GM12892 (cell line): ENCODE measurements at regions not wholly inside any gene's neighbourhood (a gene's known extent, or its start where the extent isn't known, plus 50 kb on each side); places are given as distances from the start of the nearest gene placed in this dataset.

Experiments used
- DNase-seq: peaks from one replicate; pipeline ENCODE4 v3.0.0; 2011; ENCODE audit not compliant: insufficient read length
- FAIRE-seq: peaks from 2 replicates; lab custom pipeline; 2011; peaks lifted over from hg19 to GRCh38; lab: Jason Lieb, UNC
- POLR2A ChIP-seq: IDR thresholded peaks from 2 replicates; pipeline ENCODE4 v1.6.1; 2011; ENCODE audit warnings: low read depth, low read length, control low read depth
- POLR2AphosphoS5 ChIP-seq: IDR thresholded peaks from 2 replicates; pipeline ENCODE4 v1.6.1; 2011; ENCODE audit warnings: low read depth, low read length, control low read depth
- TAF1 ChIP-seq: IDR thresholded peaks from 2 replicates; pipeline ENCODE4 v1.6.1; 2011; ENCODE audit warnings: low read depth, mild to moderate bottlenecking, control low read depth, low read length, borderline replicate concordance

DNA sequence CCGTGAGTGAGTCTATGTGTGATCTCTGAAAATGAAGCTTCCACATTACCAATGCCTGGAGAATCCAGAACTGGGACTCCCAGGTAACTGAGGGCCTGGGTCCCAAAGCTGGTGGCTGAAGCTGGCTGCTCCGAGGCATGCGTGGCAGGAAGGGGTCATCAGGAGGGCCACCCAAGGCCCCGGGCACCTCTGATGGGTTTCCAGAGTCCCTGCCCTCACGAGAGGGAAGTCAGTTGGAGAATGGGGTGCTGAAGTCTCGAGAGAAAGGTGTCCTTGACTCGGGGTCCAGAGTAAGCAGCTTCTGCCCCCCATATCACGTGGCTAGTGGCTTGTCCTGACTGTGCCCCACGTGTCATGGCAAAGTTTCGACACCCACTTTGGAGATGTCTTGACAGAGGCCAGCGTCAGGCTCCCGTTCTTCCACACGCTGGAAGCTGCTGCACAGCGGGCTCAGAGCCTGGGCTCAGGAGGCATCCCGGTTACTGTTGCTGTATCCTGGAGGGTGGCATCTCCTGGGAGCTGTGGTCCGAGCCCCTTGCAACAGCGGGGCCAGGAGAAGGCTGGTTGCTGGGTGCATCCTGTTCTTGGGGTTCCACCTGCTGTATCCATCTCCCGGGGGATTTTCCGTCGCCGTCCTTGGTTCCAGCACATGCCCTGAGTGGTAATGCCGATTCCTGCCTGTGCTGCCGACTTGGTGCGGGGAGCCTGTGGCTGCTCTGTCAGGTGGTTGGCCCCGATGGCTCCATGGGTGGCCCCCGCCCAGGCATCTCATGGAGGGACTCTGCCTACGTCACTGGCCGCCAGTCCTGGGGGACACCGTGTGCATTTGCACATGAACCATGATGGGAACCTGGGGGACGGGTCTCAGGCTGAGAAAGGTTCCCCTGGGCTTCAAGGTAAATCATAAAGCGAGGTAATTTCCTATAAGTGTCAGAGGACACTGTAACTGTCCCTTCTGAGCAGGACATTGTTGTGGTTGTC, 183.3 kb upstream of the HDAC4 start:
- FAIRE-seq (no peak), DNase-seq (no peak)
- no peak for TF ChIP-seq POLR2A
- TF ChIP-seq POLR2AphosphoS5: no peak
- TF ChIP-seq TAF1: no peak

DNA sequence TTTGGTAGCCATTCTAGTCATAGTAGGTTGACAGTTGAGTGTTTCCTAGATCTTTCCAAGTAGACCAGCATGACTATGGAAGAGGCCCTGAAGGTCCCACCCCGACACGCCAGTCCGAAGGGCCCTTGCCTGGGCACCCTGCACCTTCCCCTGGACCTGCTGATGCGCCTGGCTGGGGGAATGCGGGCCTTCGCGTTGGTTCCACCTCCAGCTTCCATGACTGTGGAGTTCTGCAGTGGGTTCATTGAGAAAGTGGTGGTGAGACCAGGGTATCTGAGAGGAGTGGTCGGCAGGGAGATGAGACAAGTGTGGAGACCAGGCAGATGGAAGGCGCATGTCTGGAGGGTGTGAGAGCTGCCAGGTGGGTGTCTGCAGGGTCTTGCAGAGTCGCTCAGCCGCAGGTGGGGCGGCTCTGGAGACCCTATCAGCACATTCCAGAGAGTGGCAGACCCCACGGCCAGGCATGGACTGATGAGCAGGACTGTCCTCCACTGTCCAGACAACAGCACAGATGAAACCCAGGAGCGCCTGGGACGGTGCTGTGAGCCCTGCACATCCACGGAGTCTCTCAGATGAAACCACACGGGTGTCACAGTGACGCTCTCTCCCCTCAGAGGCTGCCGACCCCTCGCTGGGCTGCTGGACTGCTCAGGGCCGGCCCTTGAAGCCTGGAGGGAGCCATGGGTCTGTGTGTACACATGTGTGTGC, 182.5 kb upstream of the HDAC4 start:
- TF ChIP-seq POLR2A (no peak), POLR2AphosphoS5 (no peak), TAF1 (no peak)
- DNase-seq (no peak), FAIRE-seq (no peak)

DNA sequence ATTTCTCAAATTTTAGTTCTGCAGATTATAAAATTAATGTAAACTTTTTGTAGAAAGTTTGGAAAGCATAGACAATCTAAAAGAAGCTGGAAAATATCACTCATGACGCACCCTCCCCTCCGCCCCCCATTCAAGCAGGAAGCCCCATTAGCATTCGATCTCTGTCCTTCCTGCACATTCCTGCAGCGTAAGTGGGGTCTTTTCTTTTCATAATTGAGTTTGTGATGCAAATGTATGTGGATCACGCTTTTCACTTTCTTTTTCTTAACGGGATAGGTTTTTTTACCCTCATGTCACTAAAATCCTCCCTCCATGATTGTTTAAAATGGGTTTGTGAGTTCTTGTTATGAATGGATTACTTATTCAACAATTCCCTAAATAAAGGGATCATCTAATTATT, 181.7 kb upstream of the HDAC4 start:
- no peak for TF ChIP-seq POLR2AphosphoS5
- TF ChIP-seq POLR2A: no peak
- TF ChIP-seq TAF1: no peak
- no peak for DNase-seq
- no peak for FAIRE-seq

DNA sequence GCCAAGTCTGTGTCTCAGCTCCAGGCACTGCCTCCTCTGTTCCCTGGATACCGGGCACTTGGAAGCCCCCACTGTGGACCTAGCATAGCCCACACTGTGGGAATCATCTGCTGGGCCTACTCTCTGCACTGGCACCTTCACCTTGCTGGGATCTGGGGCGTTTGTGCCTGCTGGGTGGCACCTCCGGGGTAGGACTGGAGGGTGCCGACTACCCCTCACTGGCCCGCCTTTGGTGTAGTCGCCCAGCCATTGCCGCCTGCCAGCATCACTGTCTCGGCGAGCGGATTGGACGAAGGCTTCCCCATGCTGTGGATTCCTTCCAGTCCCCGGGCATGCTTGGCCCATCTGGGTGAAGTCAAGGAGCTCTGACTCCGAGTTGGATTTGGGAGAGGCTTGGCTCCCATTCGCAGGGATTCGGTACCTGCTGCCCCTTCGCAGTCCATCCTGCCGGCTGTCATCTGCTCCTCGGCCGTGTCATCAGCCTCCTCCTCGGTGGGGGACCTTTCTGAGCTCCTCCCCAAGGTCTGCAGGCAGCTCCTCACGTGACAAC, 180.6 kb upstream of the HDAC4 start:
- no peak for DNase-seq
- TF ChIP-seq POLR2AphosphoS5 (no peak), POLR2A (no peak), TAF1 (no peak)
- no peak for FAIRE-seq

DNA sequence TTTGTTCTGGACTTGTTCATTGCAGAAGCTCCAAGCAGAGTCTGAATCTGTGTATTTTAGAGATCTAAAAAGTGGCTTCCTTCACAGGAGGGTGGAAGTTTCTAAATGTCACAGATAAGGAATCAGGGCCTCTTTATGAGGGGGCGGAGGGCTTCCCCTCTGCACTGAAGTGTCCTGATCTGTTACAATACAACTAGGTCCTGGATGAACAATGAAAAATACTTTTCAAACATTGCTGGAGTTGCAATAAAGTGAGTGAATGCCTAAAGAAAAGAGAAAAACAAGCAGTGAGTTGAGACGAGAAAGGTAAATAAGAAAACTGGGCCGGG, 179.3 kb upstream of the HDAC4 start:
- no peak for DNase-seq
- TF ChIP-seq TAF1: no peak
- no peak for TF ChIP-seq POLR2A
- no peak for TF ChIP-seq POLR2AphosphoS5
- FAIRE-seq: no peak

DNA sequence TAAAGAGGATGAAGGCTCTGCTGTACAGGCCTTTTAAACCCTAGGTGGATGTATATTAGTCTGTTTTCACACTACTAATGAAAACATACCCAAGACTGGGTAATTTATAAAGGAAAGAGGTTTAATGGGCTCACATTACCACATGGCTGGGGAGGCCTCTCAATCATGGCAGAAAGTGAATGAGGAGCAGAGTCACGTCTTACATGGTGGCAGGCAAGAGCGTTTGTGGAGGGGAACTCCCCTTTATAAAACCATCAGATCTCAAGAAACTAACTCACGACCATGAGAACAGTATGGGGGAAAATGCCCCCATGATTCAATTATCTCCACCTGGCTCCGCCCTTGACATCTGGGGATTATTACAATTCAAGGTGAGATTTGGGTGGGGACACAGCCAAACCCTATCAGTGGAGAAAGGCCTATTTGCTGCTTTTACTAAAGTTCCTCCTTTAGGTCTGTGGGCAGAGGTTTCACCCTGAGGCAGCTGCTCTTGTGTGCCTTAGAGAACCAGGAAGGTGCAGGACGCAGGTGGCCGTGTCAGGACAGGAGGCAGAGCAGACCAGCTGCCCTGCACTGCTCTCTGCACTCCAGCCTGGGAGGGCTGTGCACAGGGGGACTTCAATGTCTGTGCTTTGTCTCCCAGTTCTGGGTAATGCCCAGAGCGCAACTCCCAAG, 178.8 kb upstream of the HDAC4 start:
- no peak for FAIRE-seq

DNA sequence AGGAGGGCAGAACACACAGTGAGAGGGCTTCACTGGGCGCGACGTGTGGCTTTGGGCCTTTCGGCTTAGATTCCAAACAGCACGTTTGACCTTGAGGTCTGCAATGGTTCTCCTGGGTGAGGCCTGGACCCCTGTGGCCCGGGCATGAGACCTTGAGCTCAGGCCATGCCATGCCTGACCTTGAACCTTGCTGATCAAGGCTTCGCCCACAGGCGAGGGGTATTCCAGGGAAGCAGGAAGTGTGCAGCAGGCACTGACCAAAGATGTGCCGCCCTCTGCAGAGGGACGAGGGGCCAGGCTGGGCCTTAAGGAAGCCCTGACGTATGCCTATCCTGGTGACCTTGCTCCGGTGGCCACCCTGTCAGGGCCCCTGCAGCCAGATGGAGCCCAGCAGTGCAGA, 178.3 kb upstream of the HDAC4 start:
- DNase-seq: no peak
- FAIRE-seq: no peak
- TF ChIP-seq POLR2AphosphoS5: no peak
- TF ChIP-seq TAF1: no peak
- TF ChIP-seq POLR2A: no peak

More for the DNA sequence above, 178.8 kb upstream of the HDAC4 start:
- no peak for TF ChIP-seq POLR2A
- TF ChIP-seq TAF1: no peak
- no peak for TF ChIP-seq POLR2AphosphoS5
- DNase-seq: no peak

DNA sequence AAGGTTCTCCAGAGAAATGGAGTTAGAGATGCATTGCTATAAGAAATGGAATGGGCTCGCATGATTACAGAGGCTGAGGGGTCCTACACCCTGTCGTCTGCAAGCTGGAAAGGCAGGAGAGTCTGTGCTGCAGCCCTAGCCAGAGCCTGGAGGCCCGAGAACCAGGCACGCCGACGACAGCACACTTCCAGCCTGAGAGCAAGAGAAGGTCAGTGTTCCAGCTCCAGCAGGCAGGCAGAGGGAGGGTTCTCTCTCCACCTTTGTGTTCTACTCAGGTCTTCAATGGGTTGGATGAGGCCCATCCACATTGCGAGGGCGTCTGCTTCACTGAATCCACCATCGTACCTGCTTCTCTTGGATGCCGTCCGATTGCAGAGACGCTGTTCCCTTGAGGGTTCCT, 177.6 kb upstream of the HDAC4 start:
- no peak for FAIRE-seq
- no peak for TF ChIP-seq TAF1
- no peak for DNase-seq

DNA sequence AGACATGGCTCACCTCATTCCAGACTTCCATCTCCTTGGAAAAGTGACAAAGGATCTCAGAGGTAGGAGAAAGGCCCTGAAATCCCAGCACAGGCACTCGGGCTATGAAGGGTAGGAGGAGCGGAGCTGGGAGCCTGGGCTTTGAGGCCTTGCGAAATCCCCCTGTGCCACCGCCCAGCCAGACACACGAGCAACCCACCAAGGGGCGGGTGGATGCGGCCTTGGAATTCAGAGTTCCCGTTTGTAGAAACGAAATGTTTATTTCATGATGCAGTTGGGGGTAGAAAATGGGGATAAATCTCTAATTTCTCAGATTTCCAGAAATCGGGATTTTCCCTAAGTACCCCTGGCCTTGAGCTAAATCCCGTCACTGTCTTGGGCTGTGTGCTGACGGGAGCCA, 177.1 kb upstream of the HDAC4 start:
- FAIRE-seq: no peak
- no peak for DNase-seq
- TF ChIP-seq POLR2AphosphoS5 (no peak), POLR2A (no peak), TAF1 (no peak)

DNA sequence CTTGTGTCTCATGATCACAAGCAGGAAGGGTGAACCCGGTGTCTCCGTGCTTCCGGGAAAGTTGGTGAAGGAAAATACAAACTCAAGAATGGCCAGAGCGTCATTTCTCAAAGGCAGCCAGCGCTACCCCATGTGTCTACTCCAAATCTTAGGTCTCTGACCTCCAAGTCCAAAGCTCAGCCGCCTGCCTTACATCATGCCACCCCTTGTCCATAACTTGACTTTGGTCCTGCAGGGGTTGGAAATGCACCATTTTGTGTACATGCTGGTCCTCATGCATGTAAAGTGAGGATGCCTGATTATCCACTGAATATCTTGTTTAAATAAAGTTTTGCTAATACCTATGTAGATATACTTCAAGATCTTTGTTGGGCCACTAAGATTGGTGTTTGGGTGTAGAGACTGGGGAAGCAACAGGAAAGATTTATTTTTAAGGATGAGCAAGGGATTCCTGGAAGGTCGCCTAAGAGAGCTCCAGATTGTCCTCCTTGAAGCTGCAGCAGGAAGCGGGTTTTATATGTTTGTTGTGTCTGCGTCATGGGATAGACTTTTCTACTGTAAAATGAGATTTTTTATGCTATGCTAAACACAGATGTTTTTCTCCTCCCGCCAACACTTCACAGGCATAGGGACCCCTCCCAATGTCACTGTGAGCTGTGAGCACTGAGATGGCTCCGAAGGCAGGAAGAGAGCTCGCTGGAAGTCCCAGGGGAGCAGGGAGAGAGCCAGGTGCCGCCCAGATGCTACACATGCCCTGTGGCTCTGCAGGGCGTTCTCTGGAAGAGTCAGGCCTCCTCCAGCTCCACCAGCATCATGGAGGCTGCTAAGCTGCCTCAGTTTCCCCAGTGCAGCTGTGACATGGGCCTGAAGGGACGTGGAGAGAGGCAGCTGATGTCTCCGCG, 176.2 kb upstream of the HDAC4 start:
- DNase-seq (no peak), FAIRE-seq (no peak)
- no peak for TF ChIP-seq POLR2AphosphoS5
- no peak for TF ChIP-seq POLR2A
- no peak for TF ChIP-seq TAF1

DNA sequence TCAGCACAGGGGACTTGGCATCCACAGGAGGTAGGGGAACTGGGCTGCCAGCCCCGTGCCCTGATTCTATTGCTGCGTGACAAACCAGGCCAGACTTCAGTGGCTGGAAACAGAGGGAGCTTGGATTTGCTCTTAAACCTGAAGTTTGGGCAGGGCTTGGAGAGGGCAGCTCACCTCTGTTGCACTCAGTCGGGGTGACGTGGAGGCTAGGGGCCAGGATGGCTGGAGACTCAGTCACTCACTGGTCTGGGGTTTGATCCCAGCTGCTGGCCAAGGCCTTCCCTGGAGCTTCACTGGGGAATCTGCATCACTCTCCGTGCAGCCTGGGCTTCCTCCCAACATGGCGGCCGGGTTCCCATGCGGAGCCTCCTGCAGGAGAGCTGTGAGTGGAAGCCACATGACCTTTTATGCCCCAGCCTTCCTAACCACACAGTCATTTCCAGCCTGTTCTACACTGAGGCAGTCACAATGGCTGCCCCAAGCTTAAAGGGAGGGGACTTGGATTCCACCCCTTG, 175.2 kb upstream of the HDAC4 start:
- no peak for FAIRE-seq
- TF ChIP-seq POLR2AphosphoS5: no peak
- no peak for TF ChIP-seq POLR2A
- TF ChIP-seq TAF1: no peak

More for the DNA sequence above, 175.2 kb upstream of the HDAC4 start:
- no peak for DNase-seq
